ENCODE measurements at regions not wholly inside any gene's neighbourhood (a gene's known extent, or its start where the extent isn't known, plus 50 kb on each side); places are given as distances from the start of the nearest gene placed in this dataset.

DNA sequence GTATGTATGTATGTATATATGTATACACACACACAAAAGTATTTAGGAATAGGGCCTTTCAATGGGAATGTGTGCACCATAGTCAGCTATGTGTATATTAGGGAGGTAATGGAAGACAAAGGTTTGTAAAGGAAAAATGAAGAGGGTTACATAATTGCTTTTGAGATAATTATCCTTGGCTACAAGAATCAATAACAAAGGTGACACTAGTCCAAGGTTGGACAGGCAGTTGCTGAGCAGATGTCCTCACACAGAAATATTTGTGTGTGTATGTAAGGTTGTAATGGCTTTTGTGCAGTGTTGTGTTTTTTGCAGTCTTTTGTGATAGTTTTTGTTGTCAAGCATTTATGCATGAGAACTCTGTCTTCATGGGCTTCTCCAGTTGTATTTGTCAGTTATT, 157.9 kb upstream of the MARCKS start:
- Mint-ChIP-seq H3K27me3 (ENCODE audit: unreplicated experiment) (no peaks in the 10 kb centered on the region), H3K4me3 (ENCODE audit: unreplicated experiment) (no peak overlapping the region), H3K27ac (ENCODE audit: unreplicated experiment) (no peak overlapping the region), H3K9me3 (ENCODE audit: unreplicated experiment) (no peaks in the 10 kb centered on the region), H3K4me1 (ENCODE audit: unreplicated experiment) (peaks cover 38% of the 10 kb centered on the region), H3K36me3 (ENCODE audit: unreplicated experiment) (no peaks in the 10 kb centered on the region)
- DNase-seq (ENCODE audit: extremely low spot score, unreplicated experiment) = no peak
- TF ChIP-seq, protein P1, sequence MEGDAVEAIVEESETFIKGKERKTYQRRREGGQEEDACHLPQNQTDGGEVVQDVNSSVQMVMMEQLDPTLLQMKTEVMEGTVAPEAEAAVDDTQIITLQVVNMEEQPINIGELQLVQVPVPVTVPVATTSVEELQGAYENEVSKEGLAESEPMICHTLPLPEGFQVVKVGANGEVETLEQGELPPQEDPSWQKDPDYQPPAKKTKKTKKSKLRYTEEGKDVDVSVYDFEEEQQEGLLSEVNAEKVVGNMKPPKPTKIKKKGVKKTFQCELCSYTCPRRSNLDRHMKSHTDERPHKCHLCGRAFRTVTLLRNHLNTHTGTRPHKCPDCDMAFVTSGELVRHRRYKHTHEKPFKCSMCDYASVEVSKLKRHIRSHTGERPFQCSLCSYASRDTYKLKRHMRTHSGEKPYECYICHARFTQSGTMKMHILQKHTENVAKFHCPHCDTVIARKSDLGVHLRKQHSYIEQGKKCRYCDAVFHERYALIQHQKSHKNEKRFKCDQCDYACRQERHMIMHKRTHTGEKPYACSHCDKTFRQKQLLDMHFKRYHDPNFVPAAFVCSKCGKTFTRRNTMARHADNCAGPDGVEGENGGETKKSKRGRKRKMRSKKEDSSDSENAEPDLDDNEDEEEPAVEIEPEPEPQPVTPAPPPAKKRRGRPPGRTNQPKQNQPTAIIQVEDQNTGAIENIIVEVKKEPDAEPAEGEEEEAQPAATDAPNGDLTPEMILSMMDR (IDR thresholded peaks at IDR 0.05) = no peak

DNA sequence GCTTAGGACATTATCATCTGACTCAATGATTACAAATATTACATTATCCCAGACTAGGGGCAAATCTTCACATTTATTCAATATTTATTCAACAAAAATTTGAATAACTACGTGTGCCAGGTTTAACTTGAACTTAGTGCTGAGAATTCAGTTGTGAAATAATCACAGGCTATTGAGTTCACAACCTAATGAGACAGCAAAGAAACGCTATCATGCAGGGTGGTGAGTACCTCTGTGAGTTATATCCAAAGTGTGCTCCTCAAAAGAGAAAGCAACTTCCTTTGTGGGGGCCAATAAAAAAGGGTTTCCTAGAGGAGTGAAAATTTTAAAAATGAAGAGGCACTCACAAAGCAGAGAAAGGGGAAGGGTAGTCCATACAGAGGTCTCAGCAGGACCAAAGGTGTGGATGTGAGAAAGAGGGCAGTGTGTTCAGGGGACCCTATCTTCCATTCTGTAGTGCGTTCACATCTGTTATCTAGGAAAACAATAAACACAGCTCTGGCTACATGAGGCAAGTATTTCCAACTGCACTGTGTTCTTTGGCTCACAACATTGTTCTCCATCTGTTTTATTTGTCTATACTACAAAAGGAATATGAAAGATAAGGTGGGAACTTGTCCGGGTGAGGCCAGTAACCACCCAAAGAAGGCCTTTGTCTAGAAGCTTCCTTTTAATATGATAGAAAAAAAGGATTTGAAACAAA, 155.4 kb upstream of the MARCKS start:
- Mint-ChIP-seq H3K4me1 (ENCODE audit: unreplicated experiment) (peaks cover 22% of the 10 kb centered on the region), H3K9me3 (ENCODE audit: unreplicated experiment) (no peaks in the 10 kb centered on the region), H3K36me3 (ENCODE audit: unreplicated experiment) (no peaks in the 10 kb centered on the region), H3K27me3 (ENCODE audit: unreplicated experiment) (no peaks in the 10 kb centered on the region), H3K4me3 (ENCODE audit: unreplicated experiment) (no peak overlapping the region), H3K27ac (ENCODE audit: unreplicated experiment) (no peak overlapping the region)
- no peak for DNase-seq (ENCODE audit: extremely low spot score, unreplicated experiment)
- TF ChIP-seq, protein P1 (IDR thresholded peaks at IDR 0.05) = no peak

DNA sequence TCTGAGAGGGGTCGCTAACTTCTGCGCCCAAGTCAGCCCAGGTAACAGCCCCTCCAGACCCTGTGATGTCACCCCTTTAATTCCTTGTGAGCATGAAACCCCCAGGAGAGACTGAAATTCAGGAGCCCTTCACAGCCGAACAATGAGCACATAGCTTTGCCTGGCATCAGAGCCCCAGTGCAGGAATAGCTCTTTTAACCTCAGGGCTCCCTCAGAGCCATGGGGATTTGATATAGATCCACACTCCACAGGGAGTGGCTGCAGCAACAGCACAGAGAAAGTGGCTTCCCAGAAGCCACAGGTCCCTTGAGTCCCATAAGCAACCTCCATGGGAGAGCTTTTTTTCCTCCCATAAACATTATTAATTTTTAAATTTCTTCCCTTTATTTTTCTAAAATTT, 150.0 kb upstream of the MARCKS start:
- H3K36me3 Mint-ChIP-seq (ENCODE audit: unreplicated experiment) = no peaks in the 10 kb centered on the region
- H3K27me3 Mint-ChIP-seq (ENCODE audit: unreplicated experiment) = no peaks in the 10 kb centered on the region
- DNase-seq (ENCODE audit: extremely low spot score, unreplicated experiment) = no peak
- H3K27ac Mint-ChIP-seq (ENCODE audit: unreplicated experiment) = no peak overlapping the region
- peaks cover 2% of the 10 kb centered on the region for H3K4me1 Mint-ChIP-seq (ENCODE audit: unreplicated experiment)
- H3K4me3 Mint-ChIP-seq (ENCODE audit: unreplicated experiment) = no peak overlapping the region
- no peaks in the 10 kb centered on the region for H3K9me3 Mint-ChIP-seq (ENCODE audit: unreplicated experiment)
- TF ChIP-seq, protein P1 (IDR thresholded peaks at IDR 0.05) = no peak

DNA sequence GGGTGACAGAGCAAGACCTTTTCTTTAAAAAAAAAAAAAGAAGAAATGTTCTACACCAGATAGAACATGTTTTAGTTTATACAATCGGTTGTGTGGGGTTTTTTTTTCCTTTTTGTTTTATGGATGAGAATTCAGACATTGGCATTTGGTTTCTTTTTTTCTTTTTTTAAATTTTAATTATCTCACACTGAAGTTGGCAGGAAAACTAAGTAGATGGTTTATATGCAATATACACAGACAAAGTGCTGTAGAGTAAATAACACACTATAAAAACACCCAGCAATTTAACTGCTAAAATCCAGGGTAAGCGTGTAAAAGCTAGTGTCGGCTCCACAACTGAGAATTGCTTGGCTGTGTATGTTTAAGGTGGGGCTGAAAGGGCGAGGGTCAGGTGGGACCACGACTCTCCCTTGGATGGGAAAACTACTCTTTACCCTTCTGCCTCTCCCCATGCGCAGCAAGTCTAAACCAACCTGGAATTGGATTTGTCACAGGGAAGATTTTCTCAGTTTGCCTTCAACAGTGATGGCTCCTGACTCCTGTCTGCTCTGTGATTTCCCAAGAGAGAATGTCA, 147.1 kb upstream of the MARCKS start:
- TF ChIP-seq, protein P1 (IDR thresholded peaks at IDR 0.05) = no peak
- H3K36me3 Mint-ChIP-seq (ENCODE audit: unreplicated experiment) = no peaks in the 10 kb centered on the region
- DNase-seq (ENCODE audit: extremely low spot score, unreplicated experiment) = no peak
- no peak overlapping the region for H3K27ac Mint-ChIP-seq (ENCODE audit: unreplicated experiment)
- H3K4me1 Mint-ChIP-seq (ENCODE audit: unreplicated experiment) = no peaks in the 10 kb centered on the region
- no peaks in the 10 kb centered on the region for H3K27me3 Mint-ChIP-seq (ENCODE audit: unreplicated experiment)
- H3K4me3 Mint-ChIP-seq (ENCODE audit: unreplicated experiment) = no peak overlapping the region
- H3K9me3 Mint-ChIP-seq (ENCODE audit: unreplicated experiment) = no peaks in the 10 kb centered on the region

DNA sequence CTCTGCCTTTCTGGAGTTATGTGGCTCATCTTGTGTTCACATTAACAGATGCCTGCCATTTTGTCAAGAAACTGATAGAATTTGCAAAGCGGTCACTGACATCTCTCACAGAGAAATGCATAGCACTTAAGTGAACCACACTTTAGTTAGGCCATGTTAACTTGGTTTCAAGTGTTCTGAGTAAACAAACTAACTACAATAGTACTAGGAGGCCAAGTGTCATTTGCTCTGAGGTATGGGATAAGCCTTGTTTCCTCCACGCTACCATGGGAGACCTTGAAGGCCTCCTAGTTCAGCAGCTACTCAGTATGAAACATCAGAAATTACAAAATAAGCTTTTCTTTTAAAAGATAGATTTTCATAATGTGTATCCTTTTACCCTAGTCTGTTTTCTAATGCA, 143.5 kb upstream of the MARCKS start:
- H3K4me3 Mint-ChIP-seq (ENCODE audit: unreplicated experiment) = no peak overlapping the region
- H3K9me3 Mint-ChIP-seq (ENCODE audit: unreplicated experiment) = no peaks in the 10 kb centered on the region
- H3K4me1 Mint-ChIP-seq (ENCODE audit: unreplicated experiment) = no peaks in the 10 kb centered on the region
- H3K27ac Mint-ChIP-seq (ENCODE audit: unreplicated experiment) = no peak overlapping the region
- no peaks in the 10 kb centered on the region for H3K36me3 Mint-ChIP-seq (ENCODE audit: unreplicated experiment)
- TF ChIP-seq, protein P1 (IDR thresholded peaks at IDR 0.05) = no peak
- H3K27me3 Mint-ChIP-seq (ENCODE audit: unreplicated experiment) = no peaks in the 10 kb centered on the region
- DNase-seq (ENCODE audit: extremely low spot score, unreplicated experiment) = no peak

Data from osteocyte (in vitro differentiated cells).